HG02970 (cell line): ENCODE measurements at regions not wholly inside any gene's neighbourhood (a gene's known extent, or its start where the extent isn't known, plus 50 kb on each side); places are given as distances from the start of the nearest gene placed in this dataset.

Source experiments
- ATAC-seq: cut with Tn5 transposase; IDR thresholded peaks from one replicate; pipeline ENCODE4 v1.9.1; 2021; ENCODE audit warnings: mild to moderate bottlenecking, moderate library complexity, moderate number of reproducible peaks; ENCODE audit not compliant: unreplicated experiment, low FRiP score

GRCh38 chr3:34008836-34009809 lies 210.7 kb downstream of the PDCD6IP start:
- no peak for ATAC-seq

- no peak for ATAC-seq
Measured at GRCh38 chr3:34011171-34012101, 213.0 kb downstream of the PDCD6IP start.

GRCh38 chr3:34012102-34012461 lies 213.7 kb downstream of the PDCD6IP start:
- no peak for ATAC-seq

- ATAC-seq: no peak
Measured at GRCh38 chr3:34013818-34014570, 215.6 kb downstream of the PDCD6IP start.

- no peak for ATAC-seq
Measured at GRCh38 chr3:34015204-34016142, 217.0 kb downstream of the PDCD6IP start.

GRCh38 chr3:34016925-34017587 lies 218.6 kb downstream of the PDCD6IP start:
- no peak for ATAC-seq

GRCh38 chr3:34017757-34018156 lies 219.3 kb downstream of the PDCD6IP start:
- no peak for ATAC-seq

GRCh38 chr3:34019158-34019557 lies 220.7 kb downstream of the PDCD6IP start:
- ATAC-seq: no peak

- ATAC-seq: no peak
Measured at GRCh38 chr3:34020170-34020569, 221.7 kb downstream of the PDCD6IP start.

GRCh38 chr3:34020726-34021680 lies 222.6 kb downstream of the PDCD6IP start:
- ATAC-seq: no peak

- ATAC-seq: no peak
Measured at GRCh38 chr3:34022147-34022546, 223.7 kb downstream of the PDCD6IP start.

- no peak for ATAC-seq
Measured at GRCh38 chr3:34024447-34025240, 226.2 kb downstream of the PDCD6IP start.

GRCh38 chr3:34033839-34034238 lies 235.4 kb downstream of the PDCD6IP start:
- no peak for ATAC-seq

GRCh38 chr3:34034840-34035239 lies 236.4 kb downstream of the PDCD6IP start:
- no peak for ATAC-seq

GRCh38 chr3:34035775-34036174 lies 237.3 kb downstream of the PDCD6IP start:
- no peak for ATAC-seq

- no peak for ATAC-seq
Measured at GRCh38 chr3:34037260-34037659, 238.8 kb downstream of the PDCD6IP start.

GRCh38 chr3:34038131-34038530 lies 239.7 kb downstream of the PDCD6IP start:
- no peak for ATAC-seq
